Naive B cell (primary cell): ENCODE measurements at regions not wholly inside any gene's neighbourhood (a gene's known extent, or its start where the extent isn't known, plus 50 kb on each side); places are given as distances from the start of the nearest gene placed in this dataset.

ENCODE experiments used
- ATAC-seq, 2 donors: fragments of 150-1000 bp; cut with Tn5 transposase; 2 replicates each; pipeline ENCODE4 v1.10.0; 2021; ENCODE audit warnings: low read depth in 2 of 2, mild to moderate bottlenecking in 2 of 2, moderate library complexity in 2 of 2
- DNase-seq: peaks from one replicate; pipeline ENCODE4 v3.0.0; 2022
- H3K27ac Mint-ChIP-seq, 6 donors: one replicate each; pipeline ENCODE4 v1.8.0; 2020 to 2022; ENCODE audit warnings: mild to moderate bottlenecking in 6 of 6, mixed read lengths in 6 of 6, moderate library complexity in 5 of 6, inconsistent platforms in 2 of 6
- H3K27me3 Mint-ChIP-seq, 3 donors: one replicate each; pipeline ENCODE4 v1.8.0; 2021 to 2022; ENCODE audit warnings: mixed read lengths in 3 of 3, mild to moderate bottlenecking in 1 of 3
- H3K36me3 Mint-ChIP-seq, 2 donors: one replicate each; pipeline ENCODE4 v1.8.0; 2020 to 2022; ENCODE audit warnings: mixed read lengths in 2 of 2, inconsistent platforms in 1 of 2, mild to moderate bottlenecking in 1 of 2
- H3K4me1 Mint-ChIP-seq, 3 donors: one replicate each; pipeline ENCODE4 v1.8.0; 2020 to 2022; ENCODE audit warnings: mixed read lengths in 3 of 3, inconsistent platforms in 1 of 3, mild to moderate bottlenecking in 1 of 3, moderate library complexity in 1 of 3
- H3K4me3 Mint-ChIP-seq, 8 donors: one replicate each; pipeline ENCODE4 v1.8.0; 2020 to 2022; ENCODE audit warnings: mild to moderate bottlenecking in 8 of 8, mixed read lengths in 8 of 8, moderate library complexity in 8 of 8, inconsistent platforms in 2 of 8
- H3K9me3 Mint-ChIP-seq, 7 donors: one replicate each; pipeline ENCODE4 v1.8.0; 2020 to 2022; ENCODE audit warnings: mixed read lengths in 7 of 7, mild to moderate bottlenecking in 5 of 7, inconsistent platforms in 2 of 7, moderate library complexity in 1 of 7

- Mint-ChIP-seq H3K27ac (no peak overlapping the region), H3K4me1 (peaks cover 2 to 5% (median 4%) of the 10 kb centered on the region in 3 donors), H3K9me3 (peaks cover 0 to 5% (median 0%) of the 10 kb centered on the region in 7 donors), H3K27me3 (peaks cover 21 to 52% (median 52%) of the 10 kb centered on the region in 3 donors), H3K36me3 (no peaks in the 10 kb centered on the region), H3K4me3 (no peak overlapping the region)
- no peak for ATAC-seq
- DNase-seq: no peak
Observed at GRCh38 chr17:79368521-79368920, 242.3 kb downstream of the RBFOX3 start.

GRCh38 chr17:79366988-79367571 is 243.8 kb downstream of the RBFOX3 start:
- peaks cover 0 to 5% (median 0%) of the 10 kb centered on the region in 7 donors for H3K9me3 Mint-ChIP-seq
- H3K27me3 Mint-ChIP-seq: peaks cover 21 to 55% (median 54%) of the 10 kb centered on the region in 3 donors
- ATAC-seq (no peak), DNase-seq (no peak)
- no peaks in the 10 kb centered on the region for H3K36me3 Mint-ChIP-seq
- H3K4me1 Mint-ChIP-seq: peaks cover 2 to 5% (median 4%) of the 10 kb centered on the region in 3 donors
- H3K4me3 Mint-ChIP-seq: no peak overlapping the region
- no peak overlapping the region for H3K27ac Mint-ChIP-seq

- H3K27ac Mint-ChIP-seq: no peak overlapping the region
- H3K4me1 Mint-ChIP-seq: peaks cover 0 to 4% (median 2%) of the 10 kb centered on the region in 3 donors
- no peaks in the 10 kb centered on the region for H3K36me3 Mint-ChIP-seq
- peaks cover 0 to 5% (median 0%) of the 10 kb centered on the region in 7 donors for H3K9me3 Mint-ChIP-seq
- no peak overlapping the region for H3K4me3 Mint-ChIP-seq
- ATAC-seq (no peak), DNase-seq (no peak)
- peaks cover 21 to 63% (median 61%) of the 10 kb centered on the region in 3 donors for H3K27me3 Mint-ChIP-seq
Observed at GRCh38 chr17:79365836-79366770, 244.7 kb downstream of the RBFOX3 start.

- peaks cover 0 to 2% (median 0%) of the 10 kb centered on the region in 7 donors for H3K9me3 Mint-ChIP-seq
- H3K4me3 Mint-ChIP-seq: no peak overlapping the region
- no peaks in the 10 kb centered on the region for H3K36me3 Mint-ChIP-seq
- no peak overlapping the region for H3K27ac Mint-ChIP-seq
- H3K4me1 Mint-ChIP-seq: peaks cover 0 to under 1% (median 0%) of the 10 kb centered on the region in 3 donors
- DNase-seq: no peak
- H3K27me3 Mint-ChIP-seq: peaks cover 22 to 66% (median 65%) of the 10 kb centered on the region in 3 donors
- ATAC-seq: no peak
Observed at GRCh38 chr17:79365351-79365750, 245.5 kb downstream of the RBFOX3 start.

- no peak overlapping the region for H3K27ac Mint-ChIP-seq
Observed at GRCh38 chr17:79364315-79365094, 246.3 kb downstream of the RBFOX3 start.

GRCh38 chr17:79363552-79364275 is 247.1 kb downstream of the RBFOX3 start:
- H3K27ac Mint-ChIP-seq: peak overlapping the region in 1 of 6 donors; percentile 32
- peaks cover 0 to 2% (median 0%) of the 10 kb centered on the region in 7 donors for H3K9me3 Mint-ChIP-seq
- peaks cover 20 to 70% (median 64%) of the 10 kb centered on the region in 3 donors for H3K27me3 Mint-ChIP-seq
- no peak for DNase-seq
- H3K4me1 Mint-ChIP-seq: no peaks in the 10 kb centered on the region
- H3K36me3 Mint-ChIP-seq: no peaks in the 10 kb centered on the region
- no peak overlapping the region for H3K4me3 Mint-ChIP-seq
- ATAC-seq: no peak

More at GRCh38 chr17:79364315-79365094, 246.3 kb downstream of the RBFOX3 start:
- Mint-ChIP-seq H3K36me3 (no peaks in the 10 kb centered on the region), H3K27me3 (peaks cover 20 to 70% (median 64%) of the 10 kb centered on the region in 3 donors), H3K9me3 (peaks cover 0 to 2% (median 0%) of the 10 kb centered on the region in 7 donors), H3K4me1 (no peaks in the 10 kb centered on the region), H3K4me3 (no peak overlapping the region)
- no peak for DNase-seq
- ATAC-seq: no peak

- Mint-ChIP-seq H3K27me3 (peaks cover 20 to 73% (median 70%) of the 10 kb centered on the region in 3 donors), H3K4me3 (no peak overlapping the region), H3K4me1 (no peaks in the 10 kb centered on the region), H3K27ac (peak overlapping the region in 1 of 6 donors; percentile 16), H3K9me3 (peaks cover 0 to 2% (median 0%) of the 10 kb centered on the region in 7 donors), H3K36me3 (no peaks in the 10 kb centered on the region)
- no peak for ATAC-seq
- DNase-seq: no peak
Observed at GRCh38 chr17:79362772-79363305, 248.0 kb downstream of the RBFOX3 start.

GRCh38 chr17:79361873-79362771 is 248.7 kb downstream of the RBFOX3 start:
- ATAC-seq: no peak
- no peaks in the 10 kb centered on the region for H3K36me3 Mint-ChIP-seq
- no peak overlapping the region for H3K27ac Mint-ChIP-seq
- peaks cover 20 to 66% (median 65%) of the 10 kb centered on the region in 3 donors for H3K27me3 Mint-ChIP-seq
- DNase-seq: no peak
- no peaks in the 10 kb centered on the region for H3K4me1 Mint-ChIP-seq
- H3K9me3 Mint-ChIP-seq: peaks cover 0 to 2% (median 0%) of the 10 kb centered on the region in 7 donors
- H3K4me3 Mint-ChIP-seq: no peak overlapping the region

GRCh38 chr17:79361221-79361734 is 249.6 kb downstream of the RBFOX3 start:
- Mint-ChIP-seq H3K4me1 (no peaks in the 10 kb centered on the region), H3K9me3 (peaks cover 0 to 2% (median 0%) of the 10 kb centered on the region in 7 donors), H3K36me3 (no peaks in the 10 kb centered on the region), H3K27ac (no peak overlapping the region), H3K4me3 (no peak overlapping the region), H3K27me3 (peaks cover 18 to 67% (median 64%) of the 10 kb centered on the region in 3 donors)
- no peak for DNase-seq
- ATAC-seq: no peak

- no peak for ATAC-seq
- H3K36me3 Mint-ChIP-seq: no peaks in the 10 kb centered on the region
- H3K27ac Mint-ChIP-seq: no peak overlapping the region
- H3K4me3 Mint-ChIP-seq: no peak overlapping the region
- H3K9me3 Mint-ChIP-seq: peaks cover 0 to 2% (median 0%) of the 10 kb centered on the region in 7 donors
- no peak for DNase-seq
- H3K4me1 Mint-ChIP-seq: no peaks in the 10 kb centered on the region
- H3K27me3 Mint-ChIP-seq: peaks cover 9 to 66% (median 59%) of the 10 kb centered on the region in 3 donors
Observed at GRCh38 chr17:79360196-79360595, 250.7 kb downstream of the RBFOX3 start.

GRCh38 chr17:79356839-79357447 is 253.9 kb downstream of the RBFOX3 start:
- Mint-ChIP-seq H3K27me3 (peaks cover 8 to 54% (median 33%) of the 10 kb centered on the region in 3 donors), H3K27ac (no peak overlapping the region), H3K9me3 (peaks cover 0 to 8% (median 6%) of the 10 kb centered on the region in 7 donors), H3K4me3 (no peak overlapping the region), H3K36me3 (peaks cover 0 to 6% of the 10 kb centered on the region in 2 donors), H3K4me1 (peaks cover 0 to 2% (median 0%) of the 10 kb centered on the region in 3 donors)
- DNase-seq (no peak), ATAC-seq (no peak)
